ENCODE measurements at regions not wholly inside any gene's neighbourhood (a gene's known extent, or its start where the extent isn't known, plus 50 kb on each side); places are given as distances from the start of the nearest gene placed in this dataset.

GRCh38 chr9:10700291-10700690 is 87.5 kb upstream of the PTPRD start:
- Histone ChIP-seq H3K27me3 (replicated peaks) (no peaks in the 10 kb centered on the region), H3K4me3 (ENCODE audit: low read depth, low read length) (no peak overlapping the region), H3K27ac (no peak overlapping the region), H3K36me3 (replicated peaks) (no peaks in the 10 kb centered on the region)
- in situ Hi-C loops (cut with HindIII; ENCODE audit: low pct_ligation_motif_present, low sequenced_read_pairs), result no loop called here
- TF ChIP-seq, protein P1, sequence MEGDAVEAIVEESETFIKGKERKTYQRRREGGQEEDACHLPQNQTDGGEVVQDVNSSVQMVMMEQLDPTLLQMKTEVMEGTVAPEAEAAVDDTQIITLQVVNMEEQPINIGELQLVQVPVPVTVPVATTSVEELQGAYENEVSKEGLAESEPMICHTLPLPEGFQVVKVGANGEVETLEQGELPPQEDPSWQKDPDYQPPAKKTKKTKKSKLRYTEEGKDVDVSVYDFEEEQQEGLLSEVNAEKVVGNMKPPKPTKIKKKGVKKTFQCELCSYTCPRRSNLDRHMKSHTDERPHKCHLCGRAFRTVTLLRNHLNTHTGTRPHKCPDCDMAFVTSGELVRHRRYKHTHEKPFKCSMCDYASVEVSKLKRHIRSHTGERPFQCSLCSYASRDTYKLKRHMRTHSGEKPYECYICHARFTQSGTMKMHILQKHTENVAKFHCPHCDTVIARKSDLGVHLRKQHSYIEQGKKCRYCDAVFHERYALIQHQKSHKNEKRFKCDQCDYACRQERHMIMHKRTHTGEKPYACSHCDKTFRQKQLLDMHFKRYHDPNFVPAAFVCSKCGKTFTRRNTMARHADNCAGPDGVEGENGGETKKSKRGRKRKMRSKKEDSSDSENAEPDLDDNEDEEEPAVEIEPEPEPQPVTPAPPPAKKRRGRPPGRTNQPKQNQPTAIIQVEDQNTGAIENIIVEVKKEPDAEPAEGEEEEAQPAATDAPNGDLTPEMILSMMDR (IDR thresholded peaks at IDR 0.05; ENCODE audit: low read depth, low read length, missing control alignments), result no peak
- peak; percentile 60 for DNase-seq

GRCh38 chr9:10700915-10701314 is 88.1 kb upstream of the PTPRD start:
- H3K36me3 ChIP-seq (replicated peaks), result no peaks in the 10 kb centered on the region
- TF ChIP-seq, protein P1 (IDR thresholded peaks at IDR 0.05; ENCODE audit: low read depth, low read length, missing control alignments), result no peak
- in situ Hi-C loops (cut with HindIII; ENCODE audit: low pct_ligation_motif_present, low sequenced_read_pairs), result no loop called here
- no peak overlapping the region for H3K4me3 ChIP-seq (ENCODE audit: low read depth, low read length)
- no peak overlapping the region for H3K27ac ChIP-seq
- no peaks in the 10 kb centered on the region for H3K27me3 ChIP-seq (replicated peaks)
- DNase-seq, result no peak

- H3K27me3 ChIP-seq (replicated peaks), result no peaks in the 10 kb centered on the region
- no peak overlapping the region for H3K4me3 ChIP-seq (ENCODE audit: low read depth, low read length)
- DNase-seq, result no peak
- in situ Hi-C loops (cut with HindIII; ENCODE audit: low pct_ligation_motif_present, low sequenced_read_pairs), result no loop called here
- no peak overlapping the region for H3K27ac ChIP-seq
- TF ChIP-seq, protein P1 (IDR thresholded peaks at IDR 0.05; ENCODE audit: low read depth, low read length, missing control alignments), result no peak
- H3K36me3 ChIP-seq (replicated peaks), result no peaks in the 10 kb centered on the region
Measured at GRCh38 chr9:10701906-10702305, 89.1 kb upstream of the PTPRD start.

DNA sequence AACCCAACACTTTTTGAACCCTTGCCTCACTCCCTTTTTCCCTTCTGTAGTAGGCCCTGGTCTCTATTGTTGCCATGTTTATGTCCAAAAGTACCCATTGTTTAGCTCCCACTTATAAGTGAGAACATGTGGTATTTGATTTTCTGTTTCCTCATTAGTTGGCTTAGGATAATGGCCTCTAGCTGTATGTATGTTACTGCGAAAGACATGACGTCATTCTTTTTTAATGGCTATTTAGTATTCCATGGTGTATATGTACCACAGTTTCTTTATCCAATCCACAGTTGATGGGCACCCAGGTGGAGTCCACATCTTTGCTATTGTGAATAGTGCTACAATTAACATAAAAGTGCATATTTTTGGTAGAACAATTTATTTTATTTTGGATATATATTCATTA is 90.3 kb upstream of the PTPRD start:
- DNase-seq, result no peak
- in situ Hi-C loops (cut with HindIII; ENCODE audit: low pct_ligation_motif_present, low sequenced_read_pairs), result no loop called here
- TF ChIP-seq, protein P1 (IDR thresholded peaks at IDR 0.05; ENCODE audit: low read depth, low read length, missing control alignments), result no peak

DNA sequence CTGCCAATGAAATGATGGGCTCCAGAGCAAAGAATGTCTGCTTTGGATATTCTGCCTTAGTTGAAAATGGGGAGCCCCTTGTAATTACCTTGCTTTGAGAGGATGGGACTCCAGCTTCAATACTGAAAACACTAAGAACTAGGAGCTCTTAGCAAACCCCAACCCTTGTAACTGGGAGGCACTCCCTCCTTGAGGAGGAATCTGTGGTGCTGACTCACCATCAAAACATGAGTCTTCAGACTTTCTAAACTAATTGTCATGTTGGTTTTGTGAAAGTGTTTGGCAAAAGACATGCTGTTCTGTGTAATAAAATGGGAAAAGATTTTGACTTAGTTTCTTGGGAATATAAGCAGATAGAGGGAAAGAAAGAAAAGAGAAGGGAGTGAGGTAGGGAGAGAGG is 91.9 kb upstream of the PTPRD start:
- no peaks in the 10 kb centered on the region for H3K36me3 ChIP-seq (replicated peaks)
- H3K4me3 ChIP-seq (ENCODE audit: low read depth, low read length), result no peak overlapping the region
- no peaks in the 10 kb centered on the region for H3K27me3 ChIP-seq (replicated peaks)
- in situ Hi-C loops (cut with HindIII; ENCODE audit: low pct_ligation_motif_present, low sequenced_read_pairs), result no loop called here
- TF ChIP-seq, protein P1 (IDR thresholded peaks at IDR 0.05; ENCODE audit: low read depth, low read length, missing control alignments), result no peak
- no peak overlapping the region for H3K27ac ChIP-seq
- DNase-seq, result peak; percentile 51

More for the DNA sequence above, 90.3 kb upstream of the PTPRD start:
- Histone ChIP-seq H3K27ac (no peak overlapping the region), H3K4me3 (ENCODE audit: low read depth, low read length) (no peak overlapping the region), H3K36me3 (replicated peaks) (no peaks in the 10 kb centered on the region), H3K27me3 (replicated peaks) (no peaks in the 10 kb centered on the region)

DNA sequence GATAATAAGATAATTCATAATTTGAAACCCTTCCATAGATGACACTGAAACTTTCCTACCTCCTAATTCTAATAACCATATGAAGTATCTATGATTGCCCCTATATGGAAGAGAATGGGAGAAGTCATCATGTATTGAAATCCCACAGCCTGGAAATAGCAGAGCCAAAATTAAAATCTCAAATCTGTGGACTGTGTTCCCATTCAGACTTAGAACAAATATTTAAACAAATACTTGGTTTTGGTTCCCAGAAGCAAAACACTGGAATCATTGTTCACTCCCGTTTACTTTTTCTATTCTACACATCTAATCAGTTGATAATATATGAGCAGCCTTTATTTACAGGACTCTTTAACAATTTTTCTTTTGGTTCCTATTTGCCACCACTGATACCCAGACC is 92.6 kb upstream of the PTPRD start:
- no peaks in the 10 kb centered on the region for H3K36me3 ChIP-seq (replicated peaks)
- in situ Hi-C loops (cut with HindIII; ENCODE audit: low pct_ligation_motif_present, low sequenced_read_pairs), result no loop called here
- H3K27me3 ChIP-seq (replicated peaks), result no peaks in the 10 kb centered on the region
- H3K4me3 ChIP-seq (ENCODE audit: low read depth, low read length), result no peak overlapping the region
- TF ChIP-seq, protein P1 (IDR thresholded peaks at IDR 0.05; ENCODE audit: low read depth, low read length, missing control alignments), result no peak
- no peak for DNase-seq
- no peak overlapping the region for H3K27ac ChIP-seq
